Activated T-helper 17 cell treated with anti-CD3 and anti-CD28 coated beads, Interleukin-2, amount 50 U/mL, for 72 hours (primary cell): ENCODE measurements at regions not wholly inside any gene's neighbourhood (a gene's known extent, or its start where the extent isn't known, plus 50 kb on each side); places are given as distances from the start of the nearest gene placed in this dataset.

ENCODE experiments used
- ATAC-seq: fragments of 150-1000 bp; cut with Tn5 transposase; replicated peaks from 2 replicates; pipeline ENCODE4 v1.10.0; 2021; ENCODE audit warnings: mild to moderate bottlenecking, moderate library complexity
- H3K27ac Mint-ChIP-seq: one replicate; pipeline ENCODE4 v1.8.0; 2022; ENCODE audit warnings: mixed read lengths
- H3K27me3 Mint-ChIP-seq: one replicate; pipeline ENCODE4 v1.8.0; 2022; ENCODE audit warnings: mixed read lengths
- H3K36me3 Mint-ChIP-seq: one replicate; pipeline ENCODE4 v1.8.0; 2022; ENCODE audit warnings: low read depth, mild to moderate bottlenecking, mixed read lengths
- H3K4me1 Mint-ChIP-seq: one replicate; pipeline ENCODE4 v1.8.0; 2022; ENCODE audit warnings: mixed read lengths
- H3K4me3 Mint-ChIP-seq: one replicate; pipeline ENCODE4 v1.8.0; 2022; ENCODE audit warnings: mild to moderate bottlenecking, mixed read lengths
- H3K9me3 Mint-ChIP-seq: one replicate; pipeline ENCODE4 v1.8.0; 2022; ENCODE audit warnings: mixed read lengths

- H3K36me3 Mint-ChIP-seq = no peaks in the 10 kb centered on the region
Observed at GRCh38 chr2:146868051-146868450, 976.8 kb upstream of the ACVR2A start.

GRCh38 chr2:146867477-146867986 lies 977.3 kb upstream of the ACVR2A start:
- H3K27me3 Mint-ChIP-seq = no peaks in the 10 kb centered on the region
- no peaks in the 10 kb centered on the region for H3K4me1 Mint-ChIP-seq
- H3K9me3 Mint-ChIP-seq = peaks cover 4% of the 10 kb centered on the region
- H3K36me3 Mint-ChIP-seq = no peaks in the 10 kb centered on the region
- no peak for ATAC-seq
- H3K4me3 Mint-ChIP-seq = no peak overlapping the region
- no peak overlapping the region for H3K27ac Mint-ChIP-seq

More at GRCh38 chr2:146868051-146868450, 976.8 kb upstream of the ACVR2A start:
- Mint-ChIP-seq H3K27ac (no peak overlapping the region), H3K4me1 (no peaks in the 10 kb centered on the region), H3K27me3 (no peaks in the 10 kb centered on the region), H3K4me3 (no peak overlapping the region), H3K9me3 (peaks cover 4% of the 10 kb centered on the region)
- no peak for ATAC-seq

GRCh38 chr2:146853741-146854444 lies 990.9 kb upstream of the ACVR2A start:
- no peak overlapping the region for H3K27ac Mint-ChIP-seq
- H3K9me3 Mint-ChIP-seq = no peaks in the 10 kb centered on the region
- H3K4me3 Mint-ChIP-seq = no peak overlapping the region
- ATAC-seq = no peak
- H3K36me3 Mint-ChIP-seq = no peaks in the 10 kb centered on the region
- H3K4me1 Mint-ChIP-seq = no peaks in the 10 kb centered on the region
- peaks cover 12% of the 10 kb centered on the region for H3K27me3 Mint-ChIP-seq

- Mint-ChIP-seq H3K4me1 (no peaks in the 10 kb centered on the region), H3K27me3 (peaks cover 12% of the 10 kb centered on the region), H3K27ac (no peak overlapping the region), H3K36me3 (no peaks in the 10 kb centered on the region), H3K9me3 (no peaks in the 10 kb centered on the region), H3K4me3 (no peak overlapping the region)
- ATAC-seq = no peak
Observed at GRCh38 chr2:146852661-146853060, 992.2 kb upstream of the ACVR2A start.

GRCh38 chr2:146850746-146851145 lies 994.1 kb upstream of the ACVR2A start:
- Mint-ChIP-seq H3K27me3 (peaks cover 8% of the 10 kb centered on the region), H3K27ac (no peak overlapping the region), H3K4me3 (no peak overlapping the region), H3K4me1 (no peaks in the 10 kb centered on the region), H3K9me3 (no peaks in the 10 kb centered on the region), H3K36me3 (no peaks in the 10 kb centered on the region)
- ATAC-seq = no peak

- Mint-ChIP-seq H3K9me3 (no peaks in the 10 kb centered on the region), H3K4me1 (no peaks in the 10 kb centered on the region), H3K4me3 (no peak overlapping the region), H3K36me3 (no peaks in the 10 kb centered on the region), H3K27ac (no peak overlapping the region), H3K27me3 (peaks cover 8% of the 10 kb centered on the region)
- no peak for ATAC-seq
Observed at GRCh38 chr2:146847846-146848245, 997.0 kb upstream of the ACVR2A start.

GRCh38 chr2:146844226-146844990 lies 1000.4 kb upstream of the ACVR2A start:
- no peak overlapping the region for H3K27ac Mint-ChIP-seq
- H3K4me3 Mint-ChIP-seq = no peak overlapping the region
- H3K4me1 Mint-ChIP-seq = no peaks in the 10 kb centered on the region
- H3K27me3 Mint-ChIP-seq = peaks cover 7% of the 10 kb centered on the region
- ATAC-seq = no peak
- H3K36me3 Mint-ChIP-seq = no peaks in the 10 kb centered on the region
- H3K9me3 Mint-ChIP-seq = no peaks in the 10 kb centered on the region

- Mint-ChIP-seq H3K4me3 (no peak overlapping the region), H3K27me3 (peaks cover 6% of the 10 kb centered on the region), H3K4me1 (no peaks in the 10 kb centered on the region), H3K36me3 (no peaks in the 10 kb centered on the region), H3K27ac (no peak overlapping the region), H3K9me3 (no peaks in the 10 kb centered on the region)
- ATAC-seq = no peak
Observed at GRCh38 chr2:146837857-146838256, 1007.0 kb upstream of the ACVR2A start.

GRCh38 chr2:146826388-146826787 lies 1018.4 kb upstream of the ACVR2A start:
- no peak for ATAC-seq
- H3K4me3 Mint-ChIP-seq = no peak overlapping the region
- no peaks in the 10 kb centered on the region for H3K36me3 Mint-ChIP-seq
- H3K4me1 Mint-ChIP-seq = no peaks in the 10 kb centered on the region
- peaks cover 8% of the 10 kb centered on the region for H3K27me3 Mint-ChIP-seq
- H3K9me3 Mint-ChIP-seq = no peaks in the 10 kb centered on the region
- no peak overlapping the region for H3K27ac Mint-ChIP-seq

- H3K4me3 Mint-ChIP-seq = no peak overlapping the region
- H3K9me3 Mint-ChIP-seq = no peaks in the 10 kb centered on the region
- peaks cover 8% of the 10 kb centered on the region for H3K27me3 Mint-ChIP-seq
- no peaks in the 10 kb centered on the region for H3K4me1 Mint-ChIP-seq
- ATAC-seq = no peak
- H3K36me3 Mint-ChIP-seq = no peaks in the 10 kb centered on the region
- H3K27ac Mint-ChIP-seq = no peak overlapping the region
Observed at GRCh38 chr2:146821836-146822316, 1023.0 kb upstream of the ACVR2A start.

GRCh38 chr2:146820672-146821071 lies 1024.2 kb upstream of the ACVR2A start:
- no peak for ATAC-seq
- no peak overlapping the region for H3K4me3 Mint-ChIP-seq
- peaks cover 8% of the 10 kb centered on the region for H3K27me3 Mint-ChIP-seq
- no peaks in the 10 kb centered on the region for H3K36me3 Mint-ChIP-seq
- no peaks in the 10 kb centered on the region for H3K9me3 Mint-ChIP-seq
- no peak overlapping the region for H3K27ac Mint-ChIP-seq
- no peaks in the 10 kb centered on the region for H3K4me1 Mint-ChIP-seq

- Mint-ChIP-seq H3K27ac (no peak overlapping the region), H3K4me3 (no peak overlapping the region), H3K9me3 (no peaks in the 10 kb centered on the region), H3K4me1 (no peaks in the 10 kb centered on the region), H3K36me3 (no peaks in the 10 kb centered on the region), H3K27me3 (peaks cover 6% of the 10 kb centered on the region)
- ATAC-seq = no peak
Observed at GRCh38 chr2:146818122-146818521, 1026.7 kb upstream of the ACVR2A start.

GRCh38 chr2:146817613-146818012 lies 1027.2 kb upstream of the ACVR2A start:
- Mint-ChIP-seq H3K27me3 (peaks cover 3% of the 10 kb centered on the region), H3K4me1 (no peaks in the 10 kb centered on the region), H3K36me3 (no peaks in the 10 kb centered on the region), H3K27ac (no peak overlapping the region), H3K9me3 (no peaks in the 10 kb centered on the region), H3K4me3 (no peak overlapping the region)
- ATAC-seq = no peak

GRCh38 chr2:146814971-146815370 lies 1029.9 kb upstream of the ACVR2A start:
- Mint-ChIP-seq H3K4me3 (no peak overlapping the region), H3K9me3 (no peaks in the 10 kb centered on the region), H3K27me3 (no peaks in the 10 kb centered on the region), H3K27ac (no peak overlapping the region), H3K4me1 (no peaks in the 10 kb centered on the region), H3K36me3 (no peaks in the 10 kb centered on the region)
- no peak for ATAC-seq

GRCh38 chr2:146807568-146808168 lies 1037.2 kb upstream of the ACVR2A start:
- no peak overlapping the region for H3K27ac Mint-ChIP-seq
- H3K4me1 Mint-ChIP-seq = no peaks in the 10 kb centered on the region
- no peak for ATAC-seq
- H3K27me3 Mint-ChIP-seq = no peaks in the 10 kb centered on the region
- H3K4me3 Mint-ChIP-seq = no peak overlapping the region
- no peaks in the 10 kb centered on the region for H3K36me3 Mint-ChIP-seq
- H3K9me3 Mint-ChIP-seq = no peaks in the 10 kb centered on the region
